Transverse colon (tissue), 4 donors: ENCODE measurements at regions not wholly inside any gene's neighbourhood (a gene's known extent, or its start where the extent isn't known, plus 50 kb on each side); places are given as distances from the start of the nearest gene placed in this dataset.

Experiments
- POLR2AphosphoS5 ChIP-seq, 3 donors: sonication (generic); formaldehyde crosslinking; IDR thresholded peaks; one replicate each; pipeline ENCODE4 v1.6.1; 2016; ENCODE audit warnings: antibody characterized with exemption in 3 of 3
- TF ChIP-seq, protein P1 (sequence below), 5 experiments: fragments of 200-600 bp in 3 of 5; fragments of 450-650 bp in 2 of 5; sonication (generic) in 3 of 5; IDR thresholded peaks; 1 replicate in 2 of 5; 2 replicates in 3 of 5; pipeline ENCODE4 v1.5.1; 2016 to 2017; ENCODE audit warnings: antibody characterized with exemption in 5 of 5, inconsistent platforms in 3 of 5, mild to moderate bottlenecking in 2 of 5, moderate library complexity in 1 of 5

DNA sequence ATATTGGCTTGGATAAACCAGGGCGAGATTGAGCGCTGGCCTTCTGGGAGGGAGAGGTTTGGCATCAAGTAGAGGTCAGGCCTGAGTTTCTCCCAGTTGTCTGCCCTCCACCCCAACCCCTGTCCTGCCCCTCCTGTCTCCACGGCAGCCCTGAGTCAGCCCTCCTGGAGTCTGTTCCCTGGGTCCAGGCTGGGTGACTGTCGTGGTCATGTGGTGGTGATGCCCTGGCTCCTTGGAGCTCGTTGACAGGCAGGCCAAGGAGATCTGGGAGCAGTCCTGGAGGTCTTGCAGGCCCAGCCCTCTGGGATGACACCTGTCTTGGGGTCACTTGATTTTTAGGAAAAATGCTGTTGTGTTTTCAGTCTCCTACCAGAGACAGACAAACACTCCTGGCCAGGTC is 53.6 kb upstream of the PODXL start:
- TF ChIP-seq, protein P1, sequence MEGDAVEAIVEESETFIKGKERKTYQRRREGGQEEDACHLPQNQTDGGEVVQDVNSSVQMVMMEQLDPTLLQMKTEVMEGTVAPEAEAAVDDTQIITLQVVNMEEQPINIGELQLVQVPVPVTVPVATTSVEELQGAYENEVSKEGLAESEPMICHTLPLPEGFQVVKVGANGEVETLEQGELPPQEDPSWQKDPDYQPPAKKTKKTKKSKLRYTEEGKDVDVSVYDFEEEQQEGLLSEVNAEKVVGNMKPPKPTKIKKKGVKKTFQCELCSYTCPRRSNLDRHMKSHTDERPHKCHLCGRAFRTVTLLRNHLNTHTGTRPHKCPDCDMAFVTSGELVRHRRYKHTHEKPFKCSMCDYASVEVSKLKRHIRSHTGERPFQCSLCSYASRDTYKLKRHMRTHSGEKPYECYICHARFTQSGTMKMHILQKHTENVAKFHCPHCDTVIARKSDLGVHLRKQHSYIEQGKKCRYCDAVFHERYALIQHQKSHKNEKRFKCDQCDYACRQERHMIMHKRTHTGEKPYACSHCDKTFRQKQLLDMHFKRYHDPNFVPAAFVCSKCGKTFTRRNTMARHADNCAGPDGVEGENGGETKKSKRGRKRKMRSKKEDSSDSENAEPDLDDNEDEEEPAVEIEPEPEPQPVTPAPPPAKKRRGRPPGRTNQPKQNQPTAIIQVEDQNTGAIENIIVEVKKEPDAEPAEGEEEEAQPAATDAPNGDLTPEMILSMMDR (IDR thresholded peaks at IDR 0.05) = no peak
- no peak for TF ChIP-seq POLR2AphosphoS5 (IDR thresholded peaks at IDR 0.05)
